Activated T-cell treated with anti-CD3 and anti-CD28 coated beads for 4 hours (primary cell): ENCODE measurements at regions not wholly inside any gene's neighbourhood (a gene's known extent, or its start where the extent isn't known, plus 50 kb on each side); places are given as distances from the start of the nearest gene placed in this dataset.

Experiments
- DNase-seq: peaks from one replicate; pipeline ENCODE4 v3.0.0-alpha.2; 2020

DNA sequence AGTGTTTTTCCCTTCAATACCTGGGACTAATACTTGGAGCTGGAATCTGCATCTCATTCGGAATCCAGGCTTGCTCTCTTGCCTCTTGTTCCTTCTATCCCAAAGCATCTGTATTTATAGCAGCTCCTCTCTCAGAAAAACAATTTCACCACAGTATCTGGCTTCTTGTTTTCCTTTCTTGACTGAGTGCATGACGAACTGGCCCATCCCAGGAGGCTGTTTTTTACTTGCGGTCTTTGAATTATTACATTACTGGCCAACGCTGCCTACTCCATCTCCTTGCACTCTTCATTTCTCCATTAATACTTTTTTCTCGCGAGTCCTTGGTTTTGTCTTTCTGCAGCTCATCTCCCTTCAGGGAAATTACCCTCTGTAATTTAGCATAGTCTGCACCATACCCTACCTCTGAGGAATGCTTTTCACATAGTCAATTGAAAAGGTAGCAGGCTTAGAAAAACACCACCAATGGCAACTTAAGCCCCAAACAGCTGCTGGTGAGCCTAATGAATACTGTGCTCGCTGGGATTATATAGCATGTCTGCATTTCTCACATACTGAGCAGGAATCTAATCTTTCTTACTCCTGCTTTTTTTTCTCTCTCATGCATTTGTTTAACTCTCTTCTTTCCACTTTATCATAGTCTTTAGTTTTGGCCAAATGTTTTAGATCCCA lies 277.4 kb upstream of the SESN3 start:
- DNase-seq, result no peak

GRCh38 chr11:95507794-95508193 lies 276.8 kb upstream of the SESN3 start:
- no peak for DNase-seq

- no peak for DNase-seq
Observed at GRCh38 chr11:95506777-95507176, 275.8 kb upstream of the SESN3 start.

DNA sequence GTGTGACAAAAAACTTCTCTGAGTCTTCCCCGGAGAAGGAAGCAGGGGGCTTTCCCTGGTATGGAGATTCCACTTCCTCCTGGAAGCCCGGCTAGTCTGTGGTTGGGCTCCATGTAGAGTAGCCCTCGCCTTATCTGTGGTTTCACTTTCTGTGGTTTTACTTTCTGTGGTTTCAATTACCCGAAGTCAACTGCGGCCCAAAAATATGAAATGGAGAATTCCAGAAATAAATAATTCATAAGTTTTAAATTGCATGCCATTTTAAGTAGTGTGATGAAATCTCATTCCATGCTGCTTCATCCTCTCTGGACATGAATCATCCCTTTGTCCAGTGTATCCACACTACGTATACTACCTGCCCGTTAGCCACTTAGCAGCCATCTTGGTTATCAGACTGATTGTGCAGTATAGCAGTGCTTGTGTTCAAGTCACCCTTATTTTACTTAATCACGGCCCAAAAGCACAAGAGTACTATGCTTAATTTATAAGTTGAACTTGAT lies 275.0 kb upstream of the SESN3 start:
- no peak for DNase-seq

DNA sequence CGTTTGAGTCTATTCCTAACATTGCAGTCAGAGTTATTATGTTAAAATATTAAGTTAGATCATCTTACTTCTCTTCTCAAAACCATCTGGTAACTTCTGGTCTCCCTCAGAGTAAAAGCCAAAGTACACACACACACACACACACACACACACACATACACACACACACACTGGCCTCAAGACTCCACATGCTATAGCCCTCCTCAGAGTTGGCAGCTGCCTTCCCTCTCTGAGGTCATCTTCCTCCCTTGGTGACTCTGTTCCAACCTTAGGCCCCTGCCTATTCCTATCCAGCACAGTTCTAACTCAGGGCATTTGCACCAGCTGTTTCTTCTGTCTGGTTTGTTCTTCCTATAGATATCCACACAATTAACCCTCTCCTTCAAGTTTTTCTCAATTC lies 272.0 kb upstream of the SESN3 start:
- no peak for DNase-seq

- DNase-seq, result no peak
Observed at GRCh38 chr11:95502522-95502921, 271.5 kb upstream of the SESN3 start.

DNA sequence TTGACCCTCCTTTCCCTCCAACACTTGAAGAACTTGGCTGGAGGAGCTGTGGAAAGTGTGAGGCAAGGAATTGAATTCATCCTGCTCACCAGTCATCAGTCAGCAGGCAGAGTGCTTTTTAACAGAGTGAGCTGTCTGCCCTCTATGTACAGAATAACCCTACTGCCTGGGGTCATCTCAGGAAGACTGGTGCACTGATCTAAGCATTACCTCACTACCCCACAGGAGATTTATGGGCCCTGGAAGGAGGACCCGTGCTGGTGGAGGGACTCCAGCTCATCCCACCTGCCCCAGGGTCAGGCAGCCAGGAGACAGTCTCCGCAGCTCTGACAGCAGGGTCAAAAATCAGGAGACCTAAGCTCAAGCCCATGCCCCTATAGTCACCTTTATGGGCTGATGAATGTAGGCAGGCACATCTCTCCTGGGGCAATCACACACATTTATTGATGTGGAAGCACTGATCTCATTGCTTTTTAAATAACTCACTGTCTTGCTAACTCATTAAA lies 270.8 kb upstream of the SESN3 start:
- DNase-seq, result no peak

DNA sequence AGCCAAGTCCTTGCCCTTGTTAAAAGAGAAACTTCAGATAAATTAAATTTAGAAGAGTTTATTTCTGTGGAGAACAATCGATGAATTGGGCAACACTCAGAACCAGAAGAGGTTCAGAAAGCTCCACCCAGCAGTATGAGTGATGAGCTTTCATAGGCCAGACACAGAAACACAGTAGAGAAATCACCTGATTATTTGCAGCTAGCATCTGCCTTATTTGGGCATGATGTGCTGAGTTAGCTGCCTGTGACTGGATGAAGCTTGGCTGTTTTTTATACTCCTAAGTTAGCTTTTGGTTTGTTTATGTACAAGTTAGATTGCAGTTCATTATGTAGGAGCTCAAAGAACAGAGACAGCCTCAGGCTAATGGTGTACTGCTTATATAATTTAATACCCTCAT lies 269.5 kb upstream of the SESN3 start:
- DNase-seq, result no peak

DNA sequence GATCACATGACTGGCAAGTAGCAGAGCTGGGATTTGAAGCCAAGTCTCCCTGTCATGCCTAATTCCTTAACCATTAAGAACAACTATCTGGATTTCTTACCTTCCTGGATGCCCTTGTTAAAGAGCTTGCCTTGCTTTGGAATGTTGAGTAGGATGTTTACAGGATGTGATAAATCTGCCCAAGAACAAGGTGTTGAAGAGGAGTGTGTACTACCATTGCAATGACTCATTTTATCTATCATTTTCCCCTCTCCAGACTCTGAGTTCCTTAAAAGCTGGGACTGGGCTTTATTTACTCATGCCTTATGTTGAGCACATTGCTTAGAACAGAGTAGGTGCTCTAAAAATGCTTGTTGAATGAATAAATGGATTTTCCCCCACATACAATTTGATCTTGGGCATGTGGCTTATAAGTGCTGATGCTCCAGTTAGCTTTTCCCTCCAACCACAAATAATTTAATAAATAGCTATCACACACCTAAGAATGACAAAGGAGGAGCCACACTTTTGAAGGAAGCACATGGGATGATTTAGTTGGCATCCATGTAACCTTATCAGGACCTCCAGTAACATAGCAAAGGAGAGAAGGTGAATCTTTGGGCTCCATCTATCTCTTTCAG lies 268.6 kb upstream of the SESN3 start:
- no peak for DNase-seq

DNA sequence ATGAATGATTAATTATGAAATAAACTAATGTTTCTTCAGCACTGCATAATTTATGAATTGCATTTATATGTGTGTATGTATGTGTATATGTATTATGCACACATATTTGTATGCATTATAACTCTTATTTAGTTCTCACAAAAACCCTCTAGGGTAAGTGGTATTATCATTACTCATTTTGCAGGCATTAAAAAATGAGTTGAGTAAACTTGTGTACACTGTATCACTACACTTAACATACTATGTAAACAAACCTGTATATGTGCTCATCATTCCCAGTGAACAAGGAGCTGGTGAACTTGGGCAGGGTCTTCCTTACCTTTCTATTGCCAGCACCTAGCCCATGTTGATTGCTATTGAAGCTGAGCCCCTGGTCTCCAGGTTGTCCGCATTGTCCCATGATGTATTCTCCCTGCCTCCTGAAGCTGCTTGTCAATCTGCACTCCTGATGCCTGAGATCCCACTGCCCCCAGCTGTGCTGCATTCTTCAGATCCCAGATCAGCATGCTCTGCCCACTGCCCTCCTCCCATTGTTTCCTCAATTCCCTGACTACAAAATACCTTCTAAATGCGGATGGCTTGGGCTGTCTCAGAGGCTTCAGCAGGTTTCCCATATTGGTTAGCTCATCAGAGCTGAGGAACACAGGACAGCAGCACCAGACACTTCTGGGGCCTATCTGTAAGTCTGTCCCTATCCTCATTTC lies 267.9 kb upstream of the SESN3 start:
- no peak for DNase-seq

DNA sequence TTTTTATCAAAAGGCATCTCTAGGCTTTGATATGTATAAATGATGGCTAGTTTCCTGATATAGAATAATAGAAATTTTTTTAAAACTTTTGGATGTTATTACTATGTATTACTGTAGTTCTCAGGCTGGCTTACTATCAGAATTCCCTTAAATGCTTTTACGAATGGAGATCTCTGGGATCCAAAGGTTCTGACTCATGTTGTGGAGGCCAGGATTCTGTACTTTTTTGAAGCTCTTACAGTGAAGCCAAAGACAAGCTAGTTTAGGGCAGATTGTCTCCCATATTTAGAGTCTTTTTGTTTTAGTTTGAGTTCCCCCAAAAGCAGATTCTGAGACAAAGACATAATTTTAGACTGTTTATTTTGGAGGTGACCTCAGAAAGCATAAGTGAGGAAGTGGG lies 265.9 kb upstream of the SESN3 start:
- DNase-seq, result no peak

DNA sequence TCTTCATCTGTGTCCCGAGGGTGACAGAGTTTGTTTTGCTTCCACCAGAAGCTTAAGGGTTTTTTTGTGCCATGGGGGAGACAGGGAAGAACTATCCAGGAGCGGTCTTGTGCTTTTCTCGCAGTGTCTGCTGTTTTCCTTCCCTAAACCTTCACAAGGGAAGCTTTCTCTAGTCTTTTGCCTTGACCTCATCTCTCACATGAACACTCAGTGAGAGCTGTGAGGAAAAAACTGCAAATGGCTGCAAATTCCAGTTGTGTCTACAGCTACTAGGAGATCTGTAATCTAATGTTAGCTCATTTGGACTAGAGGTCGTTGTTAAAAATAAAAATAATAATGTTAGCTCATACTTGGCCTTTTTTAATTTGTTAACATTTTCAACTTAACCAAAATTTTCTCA lies 264.7 kb upstream of the SESN3 start:
- DNase-seq, result no peak

DNA sequence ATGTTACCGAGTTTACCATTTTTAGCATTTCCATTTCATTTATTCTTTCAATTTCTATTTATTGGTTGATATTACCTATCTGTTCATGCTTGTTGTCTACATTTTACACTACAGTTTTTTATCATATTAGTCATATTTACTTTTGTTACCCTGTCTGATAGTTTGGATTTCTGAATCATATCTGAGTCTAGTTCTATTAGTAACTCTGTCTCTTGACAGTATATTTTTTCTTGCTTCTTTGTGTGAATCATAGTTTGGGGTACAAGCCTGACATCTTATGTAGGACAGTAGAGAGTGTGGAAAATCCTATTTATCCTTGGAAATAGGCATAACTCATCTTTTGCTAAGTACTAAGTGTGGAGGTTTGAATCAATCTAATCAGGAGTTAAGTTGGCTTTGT lies 263.9 kb upstream of the SESN3 start:
- DNase-seq, result no peak

DNA sequence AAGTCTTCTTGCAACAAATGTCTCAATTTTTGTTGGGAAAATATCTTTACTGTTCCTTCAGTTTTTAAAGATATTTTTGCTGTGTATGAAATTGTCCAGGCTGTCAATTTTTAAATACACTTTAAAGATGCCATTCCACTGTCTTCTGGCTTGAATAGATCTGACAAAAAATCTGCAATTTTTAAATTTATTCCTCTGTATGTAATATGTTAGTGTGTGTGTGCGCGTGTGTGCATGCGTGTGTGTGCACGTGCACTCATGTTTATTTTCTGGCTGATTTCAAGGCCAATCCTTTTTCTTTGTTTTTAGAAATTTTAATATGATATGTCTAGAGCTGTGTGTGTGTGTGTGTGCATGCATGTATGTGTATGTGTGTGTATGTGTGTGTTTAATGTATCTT lies 263.2 kb upstream of the SESN3 start:
- no peak for DNase-seq

GRCh38 chr11:95490625-95491024 lies 259.6 kb upstream of the SESN3 start:
- DNase-seq, result no peak

- DNase-seq, result no peak
Observed at GRCh38 chr11:95487938-95488337, 256.9 kb upstream of the SESN3 start.

DNA sequence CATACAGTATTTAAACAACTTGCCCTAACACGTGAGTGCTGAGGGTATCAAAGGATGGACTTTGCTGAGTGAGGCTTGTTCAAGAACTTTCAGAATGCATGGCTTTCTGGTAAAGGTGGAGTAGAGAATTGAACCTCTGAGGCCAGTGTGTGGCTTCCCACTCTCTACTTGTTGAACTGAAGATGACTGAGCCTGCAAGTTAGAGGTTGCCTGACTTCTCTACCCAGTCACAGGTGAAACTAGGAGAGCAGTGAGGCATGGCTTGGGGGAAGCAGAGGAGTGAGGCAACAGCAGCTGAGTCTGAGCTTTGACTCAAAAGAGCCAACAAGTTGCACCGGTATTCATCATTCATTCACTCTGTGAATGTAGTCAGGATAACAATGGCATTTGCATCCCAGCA lies 256.4 kb upstream of the SESN3 start:
- no peak for DNase-seq

DNA sequence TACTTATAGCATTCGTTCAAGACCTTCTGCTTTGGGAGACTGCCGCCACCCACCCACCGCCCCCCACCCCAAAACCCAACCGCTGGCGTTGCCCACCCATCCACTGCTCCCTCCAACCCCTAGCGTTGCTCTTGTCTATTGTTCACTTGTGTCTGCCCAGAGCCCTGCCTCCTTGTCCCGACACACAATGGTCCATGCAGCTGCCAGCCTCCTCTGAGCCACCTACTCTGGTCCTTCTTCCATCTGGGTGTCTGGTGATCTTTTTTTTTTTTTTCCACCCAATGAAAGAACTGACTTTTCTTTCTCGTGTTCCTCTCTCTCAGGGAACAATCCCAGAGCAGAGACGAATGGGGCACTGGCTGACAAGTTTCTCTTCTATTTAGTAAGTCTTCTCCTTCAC lies 256.0 kb upstream of the SESN3 start:
- DNase-seq, result no peak

GRCh38 chr11:95486466-95486865 lies 255.5 kb upstream of the SESN3 start:
- no peak for DNase-seq

DNA sequence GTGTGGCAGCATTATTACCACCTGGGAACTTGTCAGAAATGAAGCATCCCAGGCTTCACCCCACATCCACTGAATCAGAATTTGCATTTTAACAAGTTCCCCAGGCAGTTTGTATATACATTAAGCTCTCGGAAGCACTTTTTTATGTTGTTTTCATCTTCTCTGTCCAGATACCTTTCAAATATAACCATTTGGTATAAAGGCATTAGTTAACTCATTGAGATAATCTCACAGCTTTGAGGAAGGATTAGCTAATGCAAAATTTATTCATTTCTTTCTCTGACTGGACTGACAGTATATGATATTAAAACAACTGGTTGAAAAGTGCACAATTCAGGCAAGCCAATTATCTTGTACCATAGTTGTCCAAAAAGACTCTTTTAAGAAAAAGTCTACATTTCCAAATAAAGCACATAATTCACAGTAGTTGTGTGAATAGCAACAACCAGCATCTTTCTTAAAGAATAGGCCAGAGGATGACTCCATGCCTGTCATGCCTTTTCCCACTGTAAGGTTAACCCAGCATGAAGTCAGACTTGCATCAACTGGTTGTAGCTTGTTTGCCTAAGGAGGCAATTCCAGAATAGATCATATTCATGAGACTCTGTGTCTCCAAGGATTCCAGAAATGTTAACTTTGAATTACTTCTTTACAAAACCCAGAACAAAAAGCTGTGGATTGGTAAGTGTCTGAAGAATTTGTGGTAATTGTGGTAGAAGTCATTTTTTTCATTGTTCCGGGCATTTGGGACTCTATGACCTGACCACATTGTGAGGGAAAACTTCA lies 254.3 kb upstream of the SESN3 start:
- DNase-seq, result no peak

- no peak for DNase-seq
Observed at GRCh38 chr11:95483339-95483738, 252.3 kb upstream of the SESN3 start.

GRCh38 chr11:95478003-95478402 lies 247.0 kb upstream of the SESN3 start:
- DNase-seq, result no peak

- DNase-seq, result no peak
Observed at GRCh38 chr11:95469258-95469657, 238.3 kb upstream of the SESN3 start.
